ENCODE measurements at regions not wholly inside any gene's neighbourhood (a gene's known extent, or its start where the extent isn't known, plus 50 kb on each side); places are given as distances from the start of the nearest gene placed in this dataset.

DNA sequence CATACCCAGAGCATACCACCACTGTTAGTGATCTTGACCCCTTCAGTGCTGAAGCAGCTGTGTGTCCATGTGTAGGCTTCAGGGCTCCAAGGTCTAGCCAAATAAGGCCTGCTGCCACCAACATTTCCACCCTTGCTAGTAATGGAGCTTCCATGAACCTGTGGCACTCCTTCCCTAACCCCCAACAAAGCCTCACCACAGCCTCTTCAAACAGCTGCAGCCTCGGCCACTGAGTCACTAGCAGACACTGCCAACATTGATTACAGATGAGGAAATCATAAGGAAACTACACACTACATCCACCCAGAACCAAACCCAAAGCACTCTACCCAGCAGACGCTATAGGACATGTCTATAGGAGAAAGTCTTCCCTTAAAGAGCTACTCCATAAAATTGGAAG, 610.7 kb downstream of the KCNJ2 start:
- intact Hi-C loops (cut with micrococcal nuclease), result no loop called here

DNA sequence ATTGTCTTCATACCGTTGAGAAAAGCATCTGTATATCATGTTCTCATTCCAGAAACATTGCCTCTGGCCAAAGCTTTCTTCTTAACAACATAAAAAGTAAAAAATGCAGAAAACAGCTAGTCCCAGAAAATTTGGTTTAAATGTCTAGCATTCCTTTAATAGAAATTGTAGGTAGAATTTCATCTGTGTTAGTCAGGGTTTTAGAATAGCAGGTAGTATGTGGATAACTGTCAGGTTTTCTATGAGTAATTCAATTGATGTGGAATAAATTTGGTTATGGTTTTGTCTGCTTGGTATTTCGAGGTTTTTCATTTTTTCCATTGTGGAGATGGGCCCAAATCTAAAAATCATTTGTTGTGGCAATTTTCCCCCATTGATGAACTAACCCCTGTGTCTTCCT, 616.7 kb downstream of the KCNJ2 start:
- Histone ChIP-seq H3K4me1 (no peaks in the 10 kb centered on the region), H3K27ac (replicated peaks) (no peak overlapping the region), H3K27me3 (ENCODE audit: low read depth) (no peaks in the 10 kb centered on the region), H3K9me3 (replicated peaks) (peaks cover 19% of the 10 kb centered on the region), H3K4me3 (no peak overlapping the region), H3K36me3 (no peaks in the 10 kb centered on the region)
- TF ChIP-seq, protein P1, sequence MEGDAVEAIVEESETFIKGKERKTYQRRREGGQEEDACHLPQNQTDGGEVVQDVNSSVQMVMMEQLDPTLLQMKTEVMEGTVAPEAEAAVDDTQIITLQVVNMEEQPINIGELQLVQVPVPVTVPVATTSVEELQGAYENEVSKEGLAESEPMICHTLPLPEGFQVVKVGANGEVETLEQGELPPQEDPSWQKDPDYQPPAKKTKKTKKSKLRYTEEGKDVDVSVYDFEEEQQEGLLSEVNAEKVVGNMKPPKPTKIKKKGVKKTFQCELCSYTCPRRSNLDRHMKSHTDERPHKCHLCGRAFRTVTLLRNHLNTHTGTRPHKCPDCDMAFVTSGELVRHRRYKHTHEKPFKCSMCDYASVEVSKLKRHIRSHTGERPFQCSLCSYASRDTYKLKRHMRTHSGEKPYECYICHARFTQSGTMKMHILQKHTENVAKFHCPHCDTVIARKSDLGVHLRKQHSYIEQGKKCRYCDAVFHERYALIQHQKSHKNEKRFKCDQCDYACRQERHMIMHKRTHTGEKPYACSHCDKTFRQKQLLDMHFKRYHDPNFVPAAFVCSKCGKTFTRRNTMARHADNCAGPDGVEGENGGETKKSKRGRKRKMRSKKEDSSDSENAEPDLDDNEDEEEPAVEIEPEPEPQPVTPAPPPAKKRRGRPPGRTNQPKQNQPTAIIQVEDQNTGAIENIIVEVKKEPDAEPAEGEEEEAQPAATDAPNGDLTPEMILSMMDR (IDR thresholded peaks at IDR 0.05; ENCODE audit: borderline replicate concordance), result no peak
- DNase-seq, result no peak
- intact Hi-C loops (cut with micrococcal nuclease), result no loop called here

More for the DNA sequence above, 610.7 kb downstream of the KCNJ2 start:
- H3K4me3 ChIP-seq, result no peak overlapping the region
- no peak for DNase-seq
- H3K36me3 ChIP-seq, result no peaks in the 10 kb centered on the region
- H3K9me3 ChIP-seq (replicated peaks), result peaks cover 6% of the 10 kb centered on the region
- TF ChIP-seq, protein P1 (IDR thresholded peaks at IDR 0.05; ENCODE audit: borderline replicate concordance), result no peak
- no peaks in the 10 kb centered on the region for H3K4me1 ChIP-seq
- H3K27ac ChIP-seq (replicated peaks), result no peak overlapping the region
- H3K27me3 ChIP-seq (ENCODE audit: low read depth), result no peaks in the 10 kb centered on the region

DNA sequence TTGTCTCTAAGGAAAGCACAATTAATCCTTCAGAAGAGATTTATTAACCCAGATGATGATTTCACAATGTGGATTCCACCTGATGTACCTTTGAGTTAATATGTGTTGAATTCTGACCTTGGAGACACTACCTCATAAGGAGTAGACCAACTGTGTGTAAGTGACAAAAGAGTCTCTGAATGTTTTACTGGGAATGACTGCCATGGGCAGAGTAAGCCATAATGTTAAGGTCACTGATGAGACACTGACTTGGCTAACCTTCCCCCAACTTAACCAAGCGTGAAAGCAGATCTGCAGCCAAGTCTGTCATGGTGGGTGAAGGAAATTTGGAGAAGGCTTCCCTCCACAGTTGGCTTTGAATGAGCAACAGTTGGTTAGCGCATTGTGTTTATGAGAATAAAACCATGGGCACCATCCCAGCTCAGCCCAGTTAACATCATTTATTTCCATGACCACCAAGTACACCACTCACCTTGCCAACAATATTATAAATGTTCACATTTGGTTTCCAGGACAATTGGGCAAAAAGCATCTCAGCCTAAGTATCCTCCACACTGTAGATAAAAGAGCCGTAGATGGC, 618.5 kb downstream of the KCNJ2 start:
- no peak overlapping the region for H3K4me3 ChIP-seq
- H3K27ac ChIP-seq (replicated peaks), result no peak overlapping the region
- H3K4me1 ChIP-seq, result no peaks in the 10 kb centered on the region
- intact Hi-C loops (cut with micrococcal nuclease), result no loop called here
- H3K9me3 ChIP-seq (replicated peaks), result peaks cover 17% of the 10 kb centered on the region
- no peak for DNase-seq
- H3K36me3 ChIP-seq, result no peaks in the 10 kb centered on the region
- H3K27me3 ChIP-seq (ENCODE audit: low read depth), result no peaks in the 10 kb centered on the region
- TF ChIP-seq, protein P1 (IDR thresholded peaks at IDR 0.05; ENCODE audit: borderline replicate concordance), result no peak

DNA sequence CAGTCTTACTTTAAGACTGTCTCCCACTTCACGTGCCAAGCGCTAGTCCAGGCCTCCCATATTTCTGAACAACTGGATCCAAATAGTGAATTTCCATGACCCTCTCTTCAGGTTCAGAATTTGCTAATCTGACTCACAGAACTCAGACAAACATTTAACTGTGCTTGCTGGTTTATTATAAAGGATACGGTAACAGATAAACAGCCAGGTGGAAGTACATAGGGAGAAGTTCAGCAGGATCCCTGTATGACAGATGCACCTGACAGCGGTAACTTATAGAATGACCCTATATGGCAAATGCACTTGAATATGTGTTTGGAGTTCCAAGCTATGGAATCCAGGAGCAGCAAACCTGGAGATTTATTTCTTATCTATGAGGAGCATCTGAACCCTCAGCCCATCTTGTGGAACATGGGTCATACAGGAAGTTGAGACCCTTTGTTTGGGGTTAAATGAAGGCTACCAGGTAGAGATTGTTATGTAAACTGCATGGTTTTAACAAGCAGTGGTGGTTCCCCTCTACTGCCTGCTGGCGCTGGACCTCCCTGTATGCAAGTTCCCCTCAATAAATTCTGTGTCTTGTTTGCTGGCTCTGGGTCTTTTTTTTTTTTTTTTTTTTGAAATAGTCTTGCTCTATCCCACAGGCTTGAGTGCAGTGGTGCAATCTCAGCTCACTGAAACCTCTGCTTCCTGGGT, 622.6 kb downstream of the KCNJ2 start:
- Histone ChIP-seq H3K4me3 (no peak overlapping the region), H3K4me1 (no peaks in the 10 kb centered on the region), H3K27ac (replicated peaks) (no peak overlapping the region), H3K9me3 (replicated peaks) (peaks cover 18% of the 10 kb centered on the region), H3K27me3 (ENCODE audit: low read depth) (no peaks in the 10 kb centered on the region), H3K36me3 (no peaks in the 10 kb centered on the region)
- TF ChIP-seq, protein P1 (IDR thresholded peaks at IDR 0.05; ENCODE audit: borderline replicate concordance), result no peak
- DNase-seq, result no peak
- intact Hi-C loops (cut with micrococcal nuclease), result no loop called here

DNA sequence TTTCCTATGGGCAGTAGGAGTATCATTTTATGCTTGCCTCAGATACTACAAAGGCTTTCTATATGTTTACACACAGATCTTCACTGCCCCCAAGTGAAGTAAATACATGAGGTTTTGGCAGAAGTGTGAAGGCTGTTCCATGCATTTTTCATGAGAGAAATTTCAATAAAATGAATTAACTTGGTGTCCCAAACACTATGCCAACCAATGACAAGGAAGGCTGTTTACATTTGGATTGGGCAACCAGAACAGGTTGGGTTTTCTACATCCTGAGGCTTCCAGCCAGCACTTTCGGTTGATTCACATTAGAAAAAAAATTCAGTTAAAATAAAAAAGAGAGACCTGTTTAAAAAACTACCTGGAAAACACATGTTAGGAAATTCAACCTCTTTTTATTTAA, 625.4 kb downstream of the KCNJ2 start:
- DNase-seq, result no peak
- Histone ChIP-seq H3K9me3 (replicated peaks) (peaks cover 23% of the 10 kb centered on the region), H3K27ac (replicated peaks) (no peak overlapping the region), H3K36me3 (no peaks in the 10 kb centered on the region), H3K4me1 (no peaks in the 10 kb centered on the region), H3K27me3 (ENCODE audit: low read depth) (no peaks in the 10 kb centered on the region), H3K4me3 (no peak overlapping the region)
- intact Hi-C loops (cut with micrococcal nuclease), result no loop called here
- TF ChIP-seq, protein P1 (IDR thresholded peaks at IDR 0.05; ENCODE audit: borderline replicate concordance), result no peak
